NCI-H1930 (cell line): ENCODE measurements at regions not wholly inside any gene's neighbourhood (a gene's known extent, or its start where the extent isn't known, plus 50 kb on each side); places are given as distances from the start of the nearest gene placed in this dataset.

Experiments used
- DNase-seq, 2 experiments: peaks; one replicate each; lab custom pipeline; 2025; lab: John Stamatoyannopoulos, UW

DNA sequence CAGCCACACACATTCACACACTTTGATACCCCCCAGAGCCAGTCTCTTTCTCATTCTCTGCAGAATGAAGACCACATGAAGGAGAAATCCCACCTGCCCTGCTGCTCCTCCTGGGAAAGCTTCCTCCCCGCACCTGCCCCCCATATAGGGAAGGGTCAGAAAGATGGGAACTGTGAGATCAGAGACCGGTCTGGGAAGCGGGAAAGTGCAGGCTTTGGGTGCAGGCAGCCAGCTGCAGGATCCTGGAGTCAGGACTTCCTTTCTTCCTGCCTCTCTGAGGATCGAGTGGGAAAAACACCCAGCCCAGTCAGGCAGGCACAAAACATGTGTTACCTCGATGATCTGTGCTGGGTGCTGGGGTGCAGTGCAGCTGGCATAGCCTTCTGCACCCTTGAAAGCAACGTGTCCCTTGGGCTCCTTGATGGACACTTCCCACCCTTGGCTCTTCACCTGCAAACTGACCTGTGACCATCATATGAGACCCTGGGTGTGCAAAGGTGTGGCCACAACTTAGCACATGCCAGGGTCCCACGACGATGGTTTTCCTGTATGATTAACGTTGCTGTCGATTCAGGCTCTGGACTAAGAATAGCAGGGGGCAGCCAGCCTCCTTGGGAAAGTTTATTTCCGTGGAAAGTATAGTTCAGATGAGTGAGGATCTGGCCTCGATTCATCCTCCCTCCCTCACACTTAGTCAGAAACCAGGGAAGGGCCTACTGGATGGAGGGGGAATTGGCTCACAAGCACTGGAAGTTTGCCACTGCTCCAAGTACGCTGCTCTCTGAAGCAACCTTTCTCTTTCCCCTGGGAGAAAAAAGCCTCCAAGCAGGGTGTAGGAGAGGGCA, 105.4 kb upstream of the MED13L start:
- DNase-seq: no peak

DNA sequence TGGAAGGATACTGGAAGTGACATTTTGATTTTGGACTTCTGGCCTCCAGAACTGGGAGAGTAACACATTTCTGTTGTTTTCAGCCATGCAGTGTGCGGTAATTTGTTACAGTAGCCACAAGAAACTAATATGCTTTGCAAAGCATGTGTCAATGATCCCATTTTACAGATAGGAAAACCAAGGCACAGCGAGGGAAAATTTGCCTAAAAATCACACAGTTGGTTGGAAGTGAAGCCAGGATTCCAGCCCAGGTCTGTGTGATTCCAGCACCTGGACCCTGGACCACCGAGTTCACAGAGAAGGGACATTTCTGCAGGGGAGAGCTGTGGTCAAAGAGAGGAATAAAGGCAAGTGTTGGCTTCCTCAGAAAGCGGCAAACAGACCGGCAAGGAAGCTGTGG, 106.7 kb upstream of the MED13L start:
- no peak for DNase-seq

DNA sequence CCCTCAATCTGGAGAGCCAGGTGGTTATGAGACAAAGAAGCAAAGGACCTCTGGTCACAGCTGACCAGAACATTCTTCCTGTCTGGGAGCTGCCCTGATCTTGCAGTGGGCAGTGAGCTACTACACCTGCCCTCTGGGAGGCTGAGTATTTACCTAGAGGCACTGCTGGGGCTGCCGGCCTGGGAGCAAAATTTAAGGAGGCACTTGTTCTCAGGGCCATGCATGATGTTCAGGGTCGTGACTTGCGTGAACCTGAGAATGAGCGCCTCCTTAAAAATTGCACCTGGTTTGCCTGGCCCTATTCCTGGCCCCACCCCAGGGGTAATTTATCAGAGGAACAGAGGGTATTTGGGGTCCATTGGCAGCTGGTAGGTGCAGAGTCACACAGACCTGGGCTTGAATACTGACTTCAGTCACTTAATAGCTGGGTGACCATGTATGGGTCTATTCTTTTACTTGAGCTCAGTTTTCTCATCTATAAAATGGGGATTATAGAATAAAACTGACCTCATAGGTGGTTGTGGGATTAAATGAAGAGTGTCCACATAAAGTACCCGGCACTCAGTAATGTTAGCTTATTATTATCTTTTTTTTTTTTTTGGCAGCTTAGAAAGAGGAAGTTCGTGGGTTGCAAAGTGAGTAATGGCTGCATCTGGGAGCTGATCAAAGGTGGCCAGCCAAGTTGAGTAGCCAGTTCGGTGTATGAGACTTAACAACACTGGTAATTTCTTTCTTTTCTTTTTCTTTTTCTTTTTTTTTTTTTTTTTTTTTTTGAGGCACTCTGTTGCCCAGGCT, 107.4 kb upstream of the MED13L start:
- DNase-seq: no peak

DNA sequence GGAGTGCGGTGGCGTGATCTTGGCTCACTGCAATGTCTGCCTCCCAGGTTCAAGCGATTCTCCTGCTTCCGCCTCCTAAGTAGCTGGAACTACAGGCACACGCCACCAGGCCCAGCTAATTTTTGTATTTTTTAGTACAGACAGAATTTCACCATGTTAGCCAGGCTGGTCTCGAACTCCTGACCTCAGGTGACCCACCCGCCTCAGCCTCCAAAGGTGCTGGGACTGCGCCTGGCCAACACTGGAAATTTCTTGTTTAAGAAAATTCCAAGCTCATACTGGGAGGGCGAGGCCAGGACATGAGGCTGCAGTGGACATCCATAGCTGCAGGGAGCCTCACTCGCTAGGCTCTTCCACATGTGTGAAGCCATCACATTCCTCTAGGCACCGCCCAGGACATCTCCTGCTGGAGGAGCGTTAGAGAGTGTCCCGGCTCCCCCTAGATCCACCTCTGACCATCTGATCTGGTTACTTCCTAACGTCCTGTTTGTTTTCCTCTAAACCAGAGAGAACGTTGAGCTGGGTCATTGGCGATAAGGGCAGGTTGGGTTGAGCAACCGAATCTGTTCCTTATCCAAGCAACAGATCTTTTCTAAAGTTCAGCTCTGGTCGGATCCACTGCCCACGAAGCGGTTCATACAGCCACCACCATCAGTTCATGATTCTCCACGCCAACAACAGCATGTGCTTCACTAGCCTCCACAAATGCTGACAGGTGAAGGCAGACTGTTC, 108.2 kb upstream of the MED13L start:
- DNase-seq: no peak

DNA sequence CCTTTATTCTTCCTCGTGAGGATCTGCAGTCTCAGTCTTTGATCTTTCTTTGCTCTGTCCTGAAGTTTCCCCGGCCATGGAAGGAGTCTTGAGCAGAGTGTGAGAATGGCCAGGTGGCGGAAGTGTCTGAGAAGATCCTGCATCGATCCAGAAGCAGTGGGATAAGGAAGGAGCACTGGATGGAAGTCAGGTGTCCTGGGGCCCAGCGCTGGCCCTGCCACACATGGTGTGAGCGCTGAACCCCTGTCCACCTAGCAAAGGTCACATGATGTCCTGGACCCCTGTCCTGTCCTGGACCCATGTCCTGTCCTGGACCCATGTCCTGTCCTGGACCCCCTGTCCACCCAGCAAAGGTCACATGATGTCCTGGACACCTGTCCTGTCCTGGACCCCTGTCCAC, 111.8 kb upstream of the MED13L start:
- no peak for DNase-seq

DNA sequence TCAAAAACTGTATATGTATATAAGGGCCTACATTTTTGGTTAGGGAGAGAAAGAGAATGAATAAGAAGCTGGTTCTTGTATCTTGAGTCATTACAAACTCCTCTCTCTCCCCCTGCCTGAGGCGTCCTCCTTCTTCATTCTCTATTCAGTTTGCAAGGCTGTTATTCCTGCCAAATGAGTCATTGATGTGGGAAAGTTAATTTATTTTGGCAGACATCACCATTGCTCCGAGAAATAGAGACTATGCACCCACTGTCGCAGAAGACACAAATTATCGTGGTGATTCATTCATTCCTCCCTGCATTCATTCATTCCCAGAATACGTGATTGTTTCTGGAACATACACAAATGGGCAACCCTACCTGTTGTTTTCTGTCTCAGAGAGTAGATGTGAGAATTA, 112.5 kb upstream of the MED13L start:
- DNase-seq: no peak

DNA sequence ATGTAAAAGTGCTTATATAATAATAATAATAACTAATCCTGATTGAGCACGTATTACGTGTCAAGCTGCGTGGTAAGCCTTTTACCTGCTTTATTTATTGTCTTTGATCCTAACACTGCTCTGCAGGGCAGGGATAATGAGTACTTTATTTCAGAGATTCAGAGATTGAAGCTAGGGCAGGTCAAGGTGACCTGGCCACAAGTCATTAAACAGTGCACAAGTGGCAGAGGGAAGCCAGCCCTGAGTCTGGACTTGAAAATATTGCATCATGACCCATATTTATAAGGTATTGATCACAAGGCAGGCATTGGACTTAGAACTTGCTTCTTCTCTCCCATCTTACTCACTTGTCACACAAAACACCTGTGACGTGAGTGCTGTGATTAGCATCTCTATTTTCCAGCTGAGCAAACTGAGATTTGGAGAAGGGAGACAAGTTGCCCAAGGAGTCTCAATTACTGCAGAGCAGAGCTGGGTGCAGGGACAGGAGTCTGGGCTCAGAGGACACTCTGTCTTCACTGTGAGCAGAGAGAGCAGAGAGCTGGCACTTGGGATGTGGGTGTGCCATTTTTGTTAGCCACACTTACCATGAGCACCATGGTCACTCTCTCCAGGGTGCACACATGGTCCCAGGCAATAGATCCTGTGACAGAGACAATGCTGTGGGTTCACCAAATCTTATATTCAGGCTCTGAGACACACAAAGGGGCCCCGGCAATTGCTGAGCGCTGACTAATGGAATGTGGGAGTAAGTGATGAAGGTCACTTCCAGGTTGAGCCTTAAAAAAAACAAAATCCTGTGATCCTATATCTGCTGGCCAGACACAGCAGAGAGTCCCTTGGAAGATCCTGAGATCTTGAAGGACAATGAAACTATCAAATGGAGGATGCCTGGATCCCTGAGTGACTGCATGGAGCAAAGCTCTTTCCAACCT, 113.2 kb upstream of the MED13L start:
- no peak for DNase-seq

DNA sequence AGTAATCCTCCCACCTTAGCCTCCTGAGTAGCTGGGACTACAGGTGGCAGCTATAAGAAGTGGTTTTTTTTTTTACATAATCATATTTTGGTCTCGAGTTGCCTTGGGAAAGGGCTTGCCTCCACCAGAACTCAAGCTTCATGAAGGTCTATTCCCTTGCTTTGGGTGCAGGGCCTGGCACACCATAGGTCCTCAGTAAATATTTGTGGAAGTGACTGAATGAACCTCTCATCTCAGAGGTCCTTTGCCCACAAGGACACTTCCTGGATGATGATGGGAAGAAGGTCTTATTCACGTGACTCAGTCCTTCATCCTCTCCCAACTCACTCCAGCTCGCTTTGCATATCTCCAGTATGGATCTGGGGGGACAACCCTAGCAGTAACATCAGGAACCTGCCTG, 114.0 kb upstream of the MED13L start:
- no peak for DNase-seq

DNA sequence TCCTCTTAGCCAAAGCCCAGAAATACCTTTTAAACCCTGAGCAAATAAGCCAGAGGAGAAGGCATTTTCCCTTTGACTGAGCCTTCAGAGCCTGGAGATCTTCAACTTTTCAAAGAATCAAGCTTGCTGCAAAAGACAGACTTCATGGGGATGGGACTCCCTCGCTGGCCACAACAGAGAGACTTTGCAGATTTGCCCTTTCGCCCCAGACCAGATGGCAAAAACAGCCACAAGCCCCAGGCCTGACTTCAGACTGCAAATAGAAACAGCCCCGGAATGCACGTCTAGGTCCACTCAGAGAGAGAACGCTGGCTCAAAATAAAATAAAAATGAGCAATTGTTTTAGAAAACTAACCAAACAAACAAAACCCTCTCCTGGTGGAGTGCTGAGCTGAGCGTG, 114.6 kb upstream of the MED13L start:
- no peak for DNase-seq

DNA sequence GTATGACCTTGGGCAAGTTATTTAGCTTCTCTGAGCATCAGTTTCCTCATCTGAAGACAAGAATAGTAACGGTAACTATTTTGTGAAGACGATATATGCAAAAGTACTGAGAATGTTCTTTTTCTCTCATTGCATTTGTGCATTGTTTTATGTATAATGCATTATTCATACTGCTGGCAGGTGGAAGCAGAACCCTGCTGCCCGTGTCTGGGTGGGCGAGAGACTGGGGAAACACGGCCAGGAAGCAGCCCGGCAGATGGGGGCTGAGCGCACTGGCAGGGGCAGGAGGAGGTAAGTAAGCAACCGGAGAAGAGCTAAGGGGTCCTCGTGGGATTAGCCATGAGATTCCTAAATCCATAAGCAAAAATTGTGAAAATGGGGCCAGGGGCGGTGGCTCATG, 115.8 kb upstream of the MED13L start:
- no peak for DNase-seq

DNA sequence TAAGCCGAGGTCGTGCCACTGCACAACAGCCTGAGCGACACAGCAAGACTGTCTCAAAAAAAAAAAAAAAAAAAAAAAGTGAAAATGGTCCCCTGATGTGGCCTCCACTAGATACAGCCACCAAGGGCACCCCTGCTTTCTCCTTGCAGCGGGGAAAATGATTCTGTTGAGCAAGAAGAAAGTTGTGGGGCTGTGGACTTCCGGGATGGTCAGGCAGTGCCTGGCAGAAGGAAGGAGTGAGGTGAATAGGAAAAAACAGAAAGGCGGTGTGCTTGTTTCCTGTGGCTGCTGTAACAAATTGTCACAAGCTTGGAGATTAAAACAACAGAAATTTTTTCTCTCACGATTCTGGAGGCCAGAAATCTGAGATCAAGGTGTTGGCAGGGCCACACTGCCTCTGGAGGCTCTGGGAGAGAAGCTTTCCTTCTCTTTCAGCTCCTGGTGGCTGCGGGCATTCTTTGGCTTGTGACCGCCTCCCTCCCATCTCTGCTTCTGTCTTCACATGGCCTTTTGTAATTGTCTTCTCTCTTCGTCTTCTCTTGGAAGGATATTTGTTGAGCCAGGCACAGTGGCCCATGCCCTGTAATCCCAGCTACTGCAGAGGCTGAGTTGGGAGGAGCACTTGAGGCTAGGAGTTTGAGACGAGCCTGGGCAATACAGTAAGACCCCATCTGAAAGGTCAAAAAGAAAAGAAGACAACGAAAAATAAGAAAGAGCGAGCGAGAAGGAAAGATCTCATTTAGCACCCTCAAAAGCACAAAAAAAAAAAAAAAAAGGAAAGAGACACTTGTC, 116.6 kb upstream of the MED13L start:
- no peak for DNase-seq

DNA sequence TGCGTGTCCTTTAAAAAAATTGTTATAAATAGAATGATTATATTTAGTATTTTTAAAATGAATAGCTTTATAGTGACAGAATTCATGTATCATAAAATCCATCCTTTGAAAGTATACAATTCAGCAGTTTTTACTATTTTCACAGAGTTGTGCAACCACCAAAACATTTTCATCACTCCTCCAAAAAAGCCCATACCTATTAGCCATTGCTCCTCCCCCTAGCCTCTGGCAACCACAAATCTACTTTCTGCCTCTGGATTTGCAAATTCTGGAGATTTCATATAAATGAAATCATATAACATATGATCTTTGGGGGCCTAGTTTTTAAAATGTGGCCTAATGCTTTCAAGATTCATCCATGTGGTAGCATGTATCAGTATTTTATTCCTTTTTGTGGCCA, 117.9 kb upstream of the MED13L start:
- DNase-seq: no peak

DNA sequence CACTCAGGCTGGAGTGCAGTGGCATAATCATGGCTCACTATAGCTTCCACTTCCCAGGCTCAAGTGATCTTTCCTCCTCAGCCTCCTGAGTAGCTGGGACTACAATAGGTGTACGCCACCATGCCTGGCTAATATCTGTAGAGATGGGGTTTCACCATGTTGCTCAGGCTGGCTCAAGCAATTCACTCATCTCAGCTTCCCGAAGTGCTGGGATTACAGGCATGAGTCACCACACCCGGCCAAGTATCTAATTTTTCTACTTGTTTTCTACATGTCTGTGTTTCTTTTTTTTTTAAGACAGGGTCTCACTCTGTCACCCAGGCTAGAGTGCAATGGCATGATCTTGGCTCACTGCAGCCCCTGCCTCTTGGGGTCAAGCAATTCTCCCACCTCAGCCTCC, 119.7 kb upstream of the MED13L start:
- no peak for DNase-seq

DNA sequence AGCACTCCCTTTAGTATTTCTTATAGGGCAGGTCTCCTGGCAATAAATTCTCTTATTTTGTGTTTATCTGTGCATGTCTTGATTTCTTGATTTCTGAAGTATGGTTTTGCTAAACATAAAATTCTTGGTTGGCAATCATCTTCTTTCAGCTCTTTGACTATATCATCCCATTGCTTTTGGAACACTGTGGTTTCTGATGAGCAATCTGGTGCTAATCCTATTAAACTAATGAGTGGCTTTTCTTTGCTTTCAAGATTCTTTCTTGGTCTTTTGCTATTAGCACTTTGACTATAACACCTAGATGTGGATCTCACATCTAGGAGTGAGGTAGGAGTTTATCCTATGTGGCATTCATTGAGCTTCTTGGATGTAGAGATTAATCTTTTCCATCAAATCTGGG, 120.7 kb upstream of the MED13L start:
- DNase-seq: no peak

DNA sequence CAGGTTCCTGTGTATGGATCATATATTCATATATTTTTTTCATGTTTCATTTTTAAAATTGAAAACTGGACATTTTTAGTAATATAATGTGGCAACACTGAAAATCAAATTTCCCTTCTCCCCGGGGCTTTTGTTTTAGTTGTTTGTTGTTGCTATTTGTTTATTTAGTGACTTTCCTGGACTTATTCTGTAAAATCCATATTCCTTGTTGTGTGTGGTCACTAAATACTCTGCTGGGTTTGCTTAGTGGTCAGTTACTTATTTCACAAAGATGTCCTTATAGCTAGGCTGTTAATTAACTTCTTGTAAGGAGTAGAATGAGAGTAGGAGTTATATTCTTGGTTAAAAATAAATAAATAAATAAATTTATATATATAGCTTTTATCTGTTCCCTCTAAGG, 121.6 kb upstream of the MED13L start:
- DNase-seq: no peak

DNA sequence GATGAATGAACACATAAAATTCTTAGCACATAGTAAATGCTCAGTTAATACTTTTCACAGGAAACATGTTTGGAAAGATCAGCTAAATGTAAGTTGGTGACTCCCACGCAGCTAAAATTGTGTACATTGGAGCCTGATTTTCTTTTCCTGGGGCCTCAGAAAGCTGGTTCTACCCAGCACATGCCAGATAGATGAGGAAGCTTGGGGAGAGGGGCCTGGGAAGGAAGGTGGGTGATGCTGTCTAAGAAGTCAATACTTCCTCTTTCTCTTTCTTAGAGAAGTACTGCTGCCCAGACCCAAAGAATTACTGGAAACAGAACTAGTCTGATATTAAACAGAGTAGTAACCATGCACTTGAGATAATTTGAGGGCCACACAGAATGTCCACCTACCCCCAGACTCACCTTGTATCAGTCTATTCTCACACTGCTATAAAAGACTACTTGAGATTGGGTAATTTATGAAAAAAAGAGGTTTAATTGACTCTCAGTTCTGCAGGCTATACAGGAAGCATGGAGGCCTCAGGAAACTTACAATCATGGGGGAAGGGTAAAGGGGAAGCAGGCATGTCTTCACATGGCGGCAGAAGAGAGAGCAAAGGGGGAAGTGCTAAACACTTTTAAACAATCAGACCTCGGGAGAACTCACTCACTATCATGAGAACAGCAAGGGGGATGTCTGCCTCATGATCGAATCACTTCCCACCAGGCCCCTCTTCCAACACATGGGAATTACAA, 123.3 kb upstream of the MED13L start:
- DNase-seq: no peak

DNA sequence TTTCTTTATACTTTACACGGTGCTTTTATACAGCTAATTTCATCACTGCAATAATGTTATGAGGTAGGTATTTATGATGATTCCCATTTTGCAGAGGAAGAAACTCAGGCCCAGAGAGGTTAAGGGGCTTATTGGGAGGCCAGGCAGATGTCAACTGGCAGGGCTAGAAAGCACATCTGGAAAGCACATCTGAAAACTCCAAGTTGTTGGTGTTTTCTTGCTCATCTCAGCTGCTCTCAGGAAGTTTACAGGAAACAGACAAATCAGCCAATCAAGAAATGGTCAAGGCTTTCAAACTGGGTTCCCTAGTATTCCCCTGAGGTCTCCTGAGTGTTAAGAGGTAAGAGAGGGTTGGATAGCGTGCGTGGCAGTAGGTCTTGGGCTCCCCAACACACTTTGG, 124.1 kb upstream of the MED13L start:
- DNase-seq: no peak

DNA sequence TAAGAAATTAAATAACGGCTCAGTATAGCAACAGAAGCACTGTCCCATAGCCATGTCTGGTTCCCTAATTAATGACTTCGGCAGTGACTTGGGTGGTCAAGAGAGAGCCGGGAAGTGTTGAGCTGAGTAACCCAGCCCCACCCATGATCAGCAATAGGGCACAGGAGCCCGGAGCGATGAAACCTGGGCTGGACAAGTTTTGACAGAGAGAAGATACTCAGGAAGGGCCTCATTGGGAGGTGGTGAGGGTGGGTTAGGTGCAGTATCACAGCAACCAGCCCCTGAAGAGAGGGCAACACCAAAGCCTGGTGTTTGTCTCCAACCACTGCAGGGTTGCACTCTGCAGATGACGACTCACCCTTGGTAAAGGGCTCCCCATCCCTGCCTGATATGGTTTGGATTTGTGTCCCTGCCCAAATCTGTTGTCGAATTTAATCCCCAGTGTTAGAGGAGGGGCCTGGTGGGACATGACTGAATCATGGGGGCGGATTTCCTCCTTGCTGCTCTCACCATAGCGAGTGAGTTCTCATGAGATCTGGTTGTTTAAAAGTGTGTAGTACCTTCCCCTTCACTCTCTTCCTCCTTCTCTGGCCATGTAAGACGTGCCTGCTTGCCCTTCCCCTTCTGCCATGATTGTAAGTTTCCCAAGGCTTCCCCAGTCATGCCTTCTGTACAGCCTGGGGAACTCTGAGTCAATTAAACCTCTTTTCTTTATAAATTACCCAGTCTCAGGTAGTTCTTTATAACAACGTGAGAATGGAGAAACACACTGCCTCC, 124.9 kb upstream of the MED13L start:
- DNase-seq: no peak

DNA sequence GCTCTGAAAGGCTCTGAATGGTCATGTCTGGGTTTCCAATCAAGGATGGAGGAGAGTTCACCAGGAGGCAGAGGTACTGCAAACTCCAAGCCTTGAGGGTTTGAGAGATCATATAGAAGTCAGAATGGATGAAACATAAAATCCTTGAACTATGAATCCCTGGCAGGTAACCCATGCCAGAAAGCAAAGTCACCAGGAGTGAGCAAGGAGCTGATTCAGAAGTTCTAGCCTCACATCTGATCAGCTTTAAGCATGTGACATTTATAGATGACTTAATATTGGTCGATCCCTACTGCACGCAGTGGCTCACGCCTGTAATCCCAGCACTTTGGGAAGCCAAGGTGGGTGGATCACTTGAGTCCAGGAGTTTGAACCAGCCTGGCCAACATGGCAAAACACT, 126.1 kb upstream of the MED13L start:
- no peak for DNase-seq
